DOHH2 (cell line): ENCODE measurements at regions not wholly inside any gene's neighbourhood (a gene's known extent, or its start where the extent isn't known, plus 50 kb on each side); places are given as distances from the start of the nearest gene placed in this dataset.

Source experiments
- H3F3A ChIP-seq: fragments of 200-600 bp; sonication (generic), shearing (Covaris generic); 2 replicates; pipeline ENCODE4 v1.6.0; 2016; ENCODE audit warnings: antibody characterized with exemption, mild to moderate bottlenecking; ENCODE audit not compliant: control insufficient read depth, insufficient read depth
- H3K27ac ChIP-seq: fragments of 200-600 bp; sonication (generic); 2 replicates; pipeline ENCODE4 v1.5.1; 2014; ENCODE audit warnings: low read depth, mild to moderate bottlenecking, low read length, moderate library complexity
- H3K27me3 ChIP-seq: fragments of 200-600 bp; sonication (generic); 2 replicates; pipeline ENCODE4 v1.6.1; 2014; ENCODE audit warnings: mild to moderate bottlenecking, low read length, mixed read lengths; ENCODE audit not compliant: control insufficient read depth
- H3K36me3 ChIP-seq: fragments of 200-600 bp; sonication (generic); 2 replicates; pipeline ENCODE4 v1.6.1; 2014; ENCODE audit warnings: mild to moderate bottlenecking, low read length, moderate library complexity, mixed read lengths; ENCODE audit not compliant: control insufficient read depth
- H3K4me1 ChIP-seq: fragments of 200-600 bp; sonication (generic); 2 replicates; pipeline ENCODE4 v1.6.1; 2014; ENCODE audit warnings: mild to moderate bottlenecking, low read length, mixed read lengths; ENCODE audit not compliant: control insufficient read depth
- H3K4me2 ChIP-seq: fragments of 200-600 bp; sonication (generic); 2 replicates; pipeline ENCODE4 v1.6.0; 2014; ENCODE audit warnings: mild to moderate bottlenecking, low read length, moderate library complexity
- H3K4me3 ChIP-seq: fragments of 200-600 bp; sonication (generic); 2 replicates; pipeline ENCODE4 v1.5.1; 2014; ENCODE audit warnings: mild to moderate bottlenecking, low read length, mixed read lengths
- H3K79me2 ChIP-seq: fragments of 200-600 bp; sonication (generic); 2 replicates; pipeline ENCODE4 v1.6.1; 2014; ENCODE audit warnings: mild to moderate bottlenecking, low read length, mixed read lengths; ENCODE audit not compliant: control insufficient read depth
- H3K9me2 ChIP-seq: fragments of 200-600 bp; sonication (generic); replicated peaks from 2 replicates; pipeline ENCODE4 v1.6.1; 2014; ENCODE audit warnings: mild to moderate bottlenecking, low read length, mixed read lengths; ENCODE audit not compliant: control insufficient read depth
- H3K9me3 ChIP-seq: fragments of 200-600 bp; sonication (generic); 2 replicates; pipeline ENCODE4 v1.6.1; 2014; ENCODE audit warnings: antibody characterized with exemption, low read length, mixed read lengths; ENCODE audit not compliant: control insufficient read depth, insufficient read depth
- H4K20me1 ChIP-seq: fragments of 200-600 bp; sonication (generic); 2 replicates; pipeline ENCODE4 v1.6.0; 2014; ENCODE audit warnings: low read depth, mild to moderate bottlenecking, antibody characterized with exemption, low read length, moderate library complexity; ENCODE audit not compliant: control insufficient read depth, insufficient read depth
- CTCF ChIP-seq: fragments of 200-600 bp; sonication (generic); IDR thresholded peaks from one replicate; pipeline ENCODE4 v1.5.1; 2014; ENCODE audit warnings: antibody characterized with exemption, mild to moderate bottlenecking, low read depth, low read length; ENCODE audit not compliant: poor library complexity, severe bottlenecking
- EZH2phosphoT487 ChIP-seq: fragments of 200-600 bp; sonication (generic); IDR thresholded peaks from 2 replicates; pipeline ENCODE4 v1.6.1; 2017; ENCODE audit warnings: borderline replicate concordance, mild to moderate bottlenecking, antibody characterized with exemption, low read length, moderate library complexity, mixed read lengths

- H3K4me1 ChIP-seq: no peaks in the 10 kb centered on the region
- H4K20me1 ChIP-seq: no peaks in the 10 kb centered on the region
- H3K9me3 ChIP-seq: no peaks in the 10 kb centered on the region
- H3K9me2 ChIP-seq: no peaks in the 10 kb centered on the region
- H3K36me3 ChIP-seq: no peaks in the 10 kb centered on the region
- no peak for TF ChIP-seq CTCF
- TF ChIP-seq EZH2phosphoT487: no peak
- H3K27ac ChIP-seq: no peak overlapping the region
- H3K4me2 ChIP-seq: no peak overlapping the region
- no peak overlapping the region for H3K4me3 ChIP-seq
- H3K27me3 ChIP-seq: no peaks in the 10 kb centered on the region
- no peaks in the 10 kb centered on the region for H3F3A ChIP-seq
- no peaks in the 10 kb centered on the region for H3K79me2 ChIP-seq
Measured at GRCh38 chr13:82259284-82259683, 1623.0 kb downstream of the SLITRK1 start.

- Histone ChIP-seq H3K4me1 (no peaks in the 10 kb centered on the region), H3K4me2 (no peak overlapping the region), H3K9me2 (no peaks in the 10 kb centered on the region), H3K36me3 (no peaks in the 10 kb centered on the region), H3K79me2 (no peaks in the 10 kb centered on the region), H3K9me3 (no peaks in the 10 kb centered on the region), H4K20me1 (no peaks in the 10 kb centered on the region), H3K4me3 (no peak overlapping the region), H3K27me3 (no peaks in the 10 kb centered on the region), H3K27ac (no peak overlapping the region), H3F3A (no peaks in the 10 kb centered on the region)
- no peak for TF ChIP-seq CTCF
Measured at GRCh38 chr13:82257790-82258507, 1624.3 kb downstream of the SLITRK1 start.

- no peaks in the 10 kb centered on the region for H3K9me3 ChIP-seq
- TF ChIP-seq EZH2phosphoT487: no peak
- no peak for TF ChIP-seq CTCF
- H4K20me1 ChIP-seq: no peaks in the 10 kb centered on the region
- H3K4me2 ChIP-seq: no peak overlapping the region
- H3K4me1 ChIP-seq: no peaks in the 10 kb centered on the region
- H3F3A ChIP-seq: no peaks in the 10 kb centered on the region
- H3K9me2 ChIP-seq: no peaks in the 10 kb centered on the region
- H3K36me3 ChIP-seq: no peaks in the 10 kb centered on the region
- H3K4me3 ChIP-seq: no peak overlapping the region
- H3K79me2 ChIP-seq: no peaks in the 10 kb centered on the region
- no peak overlapping the region for H3K27ac ChIP-seq
- H3K27me3 ChIP-seq: no peaks in the 10 kb centered on the region
Measured at GRCh38 chr13:82248762-82249161, 1633.5 kb downstream of the SLITRK1 start.

GRCh38 chr13:82245860-82246259 is 1636.4 kb downstream of the SLITRK1 start:
- Histone ChIP-seq H3K27me3 (no peaks in the 10 kb centered on the region), H3K9me3 (no peaks in the 10 kb centered on the region), H3K79me2 (no peaks in the 10 kb centered on the region), H3F3A (no peaks in the 10 kb centered on the region), H3K4me3 (no peak overlapping the region), H3K4me2 (no peak overlapping the region), H3K9me2 (no peaks in the 10 kb centered on the region), H3K27ac (no peak overlapping the region), H4K20me1 (no peaks in the 10 kb centered on the region), H3K4me1 (no peaks in the 10 kb centered on the region), H3K36me3 (no peaks in the 10 kb centered on the region)
- TF ChIP-seq CTCF (no peak), EZH2phosphoT487 (no peak)
